ENCODE measurements at regions not wholly inside any gene's neighbourhood (a gene's known extent, or its start where the extent isn't known, plus 50 kb on each side); places are given as distances from the start of the nearest gene placed in this dataset.

- no peak for TF ChIP-seq CTCF (IDR thresholded peaks at IDR 0.05)
- no peak for TF ChIP-seq EP300 (IDR thresholded peaks at IDR 0.05)
- no peak for TF ChIP-seq POLR2AphosphoS5 (IDR thresholded peaks at IDR 0.05)
These were observed 54.9 kb upstream of the RPS23 start for GRCh38 chr5:82332886-82333615.

Measured in upper lobe of left lung (tissue), 4 donors.